Activated CD4-positive, alpha-beta T cell treated with anti-CD3 and anti-CD28 coated beads, Interleukin-2, amount 10 ng/mL, durations not matched to agents 24 days and 14 days (primary cell): ENCODE measurements at regions not wholly inside any gene's neighbourhood (a gene's known extent, or its start where the extent isn't known, plus 50 kb on each side); places are given as distances from the start of the nearest gene placed in this dataset.
A peak's percentile ranks its signal among the peaks of the same experiment; 100 is the strongest.
"Not testable (repeated sequence)": the region's sequence is repeated elsewhere in the genome, so short reads cannot be mapped to it uniquely, and the experiment has no call there.

Experiments used
- DNase-seq: peaks from one replicate; pipeline ENCODE4 v3.0.0; 2022
- H3K27ac Mint-ChIP-seq: one replicate; pipeline ENCODE4 v1.8.0; 2022; ENCODE audit warnings: mild to moderate bottlenecking, mixed read lengths
- H3K27me3 Mint-ChIP-seq: one replicate; pipeline ENCODE4 v1.8.0; 2022; ENCODE audit warnings: mixed read lengths
- H3K36me3 Mint-ChIP-seq: one replicate; pipeline ENCODE4 v1.8.0; 2022; ENCODE audit warnings: low read depth, mild to moderate bottlenecking, mixed read lengths
- H3K4me1 Mint-ChIP-seq: one replicate; pipeline ENCODE4 v1.8.0; 2021; ENCODE audit warnings: mixed read lengths
- H3K4me3 Mint-ChIP-seq: one replicate; pipeline ENCODE4 v1.8.0; 2022; ENCODE audit warnings: mild to moderate bottlenecking, moderate library complexity, mixed read lengths
- H3K9me3 Mint-ChIP-seq: one replicate; pipeline ENCODE4 v1.8.0; 2021; ENCODE audit warnings: mixed read lengths
- intact Hi-C: fragments of 100-400 bp; cut with micrococcal nuclease; formaldehyde crosslinking; loops from one replicate; pipeline ENCODE4 v1.15.1; 2023

GRCh38 chr6:47416396-47417345 lies 60.9 kb upstream of the CD2AP start:
- Mint-ChIP-seq H3K36me3 (no peaks in the 10 kb centered on the region), H3K4me1 (peaks cover 35% of the 10 kb centered on the region), H3K9me3 (peaks cover 16% of the 10 kb centered on the region), H3K27me3 (peaks cover 13% of the 10 kb centered on the region), H3K27ac (peak overlapping the region; percentile 29), H3K4me3 (no peak overlapping the region)
- no peak for DNase-seq
- intact Hi-C loops, result loop anchor here (10.0 kb wide), 1 partner anchor 118 kb away; no protein-coding TSS in a partner anchor

GRCh38 chr6:47419621-47420020 lies 58.0 kb upstream of the CD2AP start:
- H3K4me1 Mint-ChIP-seq, result peaks cover 24% of the 10 kb centered on the region
- DNase-seq, result no peak
- H3K9me3 Mint-ChIP-seq, result peaks cover 16% of the 10 kb centered on the region
- no peak overlapping the region for H3K4me3 Mint-ChIP-seq
- H3K27ac Mint-ChIP-seq, result no peak overlapping the region
- H3K27me3 Mint-ChIP-seq, result peaks cover 26% of the 10 kb centered on the region
- H3K36me3 Mint-ChIP-seq, result no peaks in the 10 kb centered on the region
- intact Hi-C loops, result loop anchor here (10.0 kb wide), 1 partner anchor 115 kb away; no protein-coding TSS in a partner anchor

- peaks cover 16% of the 10 kb centered on the region for H3K9me3 Mint-ChIP-seq
Measured at GRCh38 chr6:47420394-47421371, 56.9 kb upstream of the CD2AP start.

GRCh38 chr6:47423079-47423478 lies 54.5 kb upstream of the CD2AP start:
- no peak for DNase-seq
- H3K4me3 Mint-ChIP-seq, result no peak overlapping the region
- H3K36me3 Mint-ChIP-seq, result no peaks in the 10 kb centered on the region
- H3K27me3 Mint-ChIP-seq, result peaks cover 22% of the 10 kb centered on the region
- H3K4me1 Mint-ChIP-seq, result peaks cover 13% of the 10 kb centered on the region
- intact Hi-C loops, result no loop called here
- H3K27ac Mint-ChIP-seq, result no peak overlapping the region
- peaks cover 15% of the 10 kb centered on the region for H3K9me3 Mint-ChIP-seq

More at GRCh38 chr6:47420394-47421371, 56.9 kb upstream of the CD2AP start:
- intact Hi-C loops, result no loop called here
- Mint-ChIP-seq H3K4me1 (peaks cover 17% of the 10 kb centered on the region), H3K4me3 (no peak overlapping the region), H3K36me3 (no peaks in the 10 kb centered on the region), H3K27me3 (peaks cover 26% of the 10 kb centered on the region), H3K27ac (no peak overlapping the region)
- no peak for DNase-seq

- Mint-ChIP-seq H3K4me1 (peaks cover 11% of the 10 kb centered on the region), H3K36me3 (no peaks in the 10 kb centered on the region), H3K27me3 (peaks cover 16% of the 10 kb centered on the region), H3K27ac (peak overlapping the region; percentile 15), H3K9me3 (peaks cover 17% of the 10 kb centered on the region), H3K4me3 (no peak overlapping the region)
- DNase-seq, result no peak
- intact Hi-C loops, result no loop called here
Measured at GRCh38 chr6:47424436-47424836, 53.2 kb upstream of the CD2AP start.

- H3K4me3 Mint-ChIP-seq, H3K4me1 Mint-ChIP-seq, intact Hi-C loops, H3K36me3 Mint-ChIP-seq, DNase-seq: not testable (repeated sequence)
- Mint-ChIP-seq H3K9me3 (peaks cover 24% of the 10 kb centered on the region), H3K27ac (peak overlapping the region; percentile 45), H3K27me3 (peaks cover 14% of the 10 kb centered on the region)
Measured at GRCh38 chr6:47425724-47426123, 51.9 kb upstream of the CD2AP start.

- peaks cover 30% of the 10 kb centered on the region for H3K9me3 Mint-ChIP-seq
- H3K4me3 Mint-ChIP-seq, result no peak overlapping the region
- H3K36me3 Mint-ChIP-seq, result no peaks in the 10 kb centered on the region
- H3K27ac Mint-ChIP-seq, result no peak overlapping the region
- peaks cover 16% of the 10 kb centered on the region for H3K27me3 Mint-ChIP-seq
- no peak for DNase-seq
- H3K4me1 Mint-ChIP-seq, result no peaks in the 10 kb centered on the region
- intact Hi-C loops, result no loop called here
Measured at GRCh38 chr6:47426524-47427302, 50.9 kb upstream of the CD2AP start.

GRCh38 chr6:47427680-47428079 lies 49.9 kb upstream of the CD2AP start:
- no peak for DNase-seq
- Mint-ChIP-seq H3K9me3 (peaks cover 30% of the 10 kb centered on the region), H3K4me1 (no peaks in the 10 kb centered on the region), H3K4me3 (no peak overlapping the region), H3K36me3 (no peaks in the 10 kb centered on the region), H3K27ac (no peak overlapping the region), H3K27me3 (peaks cover 10% of the 10 kb centered on the region)
- intact Hi-C loops, result no loop called here
